ENCODE measurements at regions not wholly inside any gene's neighbourhood (a gene's known extent, or its start where the extent isn't known, plus 50 kb on each side); places are given as distances from the start of the nearest gene placed in this dataset.

DNA sequence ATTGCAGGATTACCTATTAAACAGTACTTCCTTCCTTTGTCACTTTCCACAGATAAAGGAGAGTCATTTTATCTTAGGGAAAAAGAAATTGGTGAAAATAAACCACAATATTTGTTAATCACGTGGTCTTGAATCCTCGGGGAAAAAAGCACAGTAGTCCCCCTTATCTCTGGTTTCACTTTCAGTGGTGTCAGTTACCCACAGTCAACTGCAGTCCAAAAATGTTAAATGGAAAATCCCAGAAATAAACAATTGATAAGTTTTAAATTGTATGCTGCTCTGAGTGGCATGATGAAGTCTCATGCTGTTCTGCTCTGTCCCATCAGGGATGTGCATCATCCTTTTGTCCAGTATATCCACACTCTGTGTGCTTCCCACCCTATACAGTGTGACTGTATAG lies 405.2 kb upstream of the MPDZ start:
- Histone ChIP-seq H2AFZ (ENCODE audit: insufficient read depth, low read length, poor library complexity) (no peak overlapping the region), H3K9me3 (ENCODE audit: insufficient read depth, low read depth, low read length) (no peaks in the 10 kb centered on the region), H3K4me2 (ENCODE audit: low read length) (no peak overlapping the region), H3K27me3 (ENCODE audit: insufficient read depth, low read length) (no peaks in the 10 kb centered on the region), H4K91ac (ENCODE audit: low read depth, low read length) (no peak overlapping the region), H3K27ac (ENCODE audit: low read depth, low read length) (no peak overlapping the region), H3K79me2 (ENCODE audit: control insufficient read depth, insufficient read depth, low read length, poor library complexity) (no peaks in the 10 kb centered on the region), H2BK120ac (ENCODE audit: insufficient read depth, low read length, poor library complexity) (no peak overlapping the region), H2AK5ac (ENCODE audit: low read length) (no peak overlapping the region), H3K4ac (ENCODE audit: low read depth, low read length) (no peak overlapping the region), H2BK5ac (ENCODE audit: low read depth, low read length, poor library complexity) (no peak overlapping the region), H4K12ac (ENCODE audit: low read depth, low read length) (no peak overlapping the region), H3K18ac (ENCODE audit: low read length) (no peak overlapping the region), H3K9ac (ENCODE audit: low read length) (no peak overlapping the region), H3K14ac (ENCODE audit: low read length) (no peak overlapping the region), H3K4me3 (ENCODE audit: low read depth, low read length) (no peak overlapping the region), H3K23ac (ENCODE audit: low read length) (no peak overlapping the region), H2BK12ac (ENCODE audit: low read length) (no peak overlapping the region), H3K36me3 (ENCODE audit: control insufficient read depth in 1 of 2, insufficient read depth in 2 of 2, low read length in 2 of 2) (peaks cover 0 to 2% of the 10 kb centered on the region in 2 experiments), H4K8ac (ENCODE audit: low read depth, low read length) (no peak overlapping the region), H3K4me1 (ENCODE audit: control insufficient read depth in 1 of 2, insufficient read depth in 2 of 2, low read length in 2 of 2) (no peaks in the 10 kb centered on the region), H3K79me1 (ENCODE audit: low read length) (no peaks in the 10 kb centered on the region)
- DNase-seq, result no peak
- WGBS (ENCODE audit: extremely low coverage, insufficient coverage, insufficient read length), result no CpG with 5 or more reads among the region's 2 CpGs

DNA sequence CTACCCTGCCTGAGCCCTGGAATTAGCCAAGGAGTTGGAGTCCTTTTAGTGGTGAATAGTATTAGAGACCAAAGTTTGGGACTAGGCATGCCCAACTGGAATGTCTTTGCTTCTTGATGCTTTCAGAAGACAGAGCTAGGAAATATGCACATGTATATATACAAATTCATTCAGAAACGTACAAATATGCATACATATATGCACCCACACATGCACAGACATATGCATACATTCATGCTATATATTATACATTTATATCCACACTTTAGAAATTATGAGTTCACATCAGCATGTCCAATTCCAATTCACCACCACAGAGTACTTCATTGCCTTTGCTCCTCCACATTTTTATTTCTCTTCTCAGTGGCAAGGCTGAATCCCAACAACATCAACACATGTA lies 398.3 kb upstream of the MPDZ start:
- Histone ChIP-seq H3K4me2 (ENCODE audit: low read length) (no peak overlapping the region), H3K79me1 (ENCODE audit: low read length) (no peaks in the 10 kb centered on the region), H4K8ac (ENCODE audit: low read depth, low read length) (no peak overlapping the region), H3K14ac (ENCODE audit: low read length) (no peak overlapping the region), H2BK120ac (ENCODE audit: insufficient read depth, low read length, poor library complexity) (no peak overlapping the region), H3K9ac (ENCODE audit: low read length) (no peak overlapping the region), H3K4ac (ENCODE audit: low read depth, low read length) (no peak overlapping the region), H4K91ac (ENCODE audit: low read depth, low read length) (no peak overlapping the region), H2BK12ac (ENCODE audit: low read length) (no peak overlapping the region), H3K23ac (ENCODE audit: low read length) (no peak overlapping the region), H2BK5ac (ENCODE audit: low read depth, low read length, poor library complexity) (no peak overlapping the region), H3K27ac (ENCODE audit: low read depth, low read length) (no peak overlapping the region), H3K4me3 (ENCODE audit: low read depth, low read length) (no peak overlapping the region), H3K9me3 (ENCODE audit: insufficient read depth, low read depth, low read length) (no peaks in the 10 kb centered on the region), H3K79me2 (ENCODE audit: control insufficient read depth, insufficient read depth, low read length, poor library complexity) (no peaks in the 10 kb centered on the region), H2AK5ac (ENCODE audit: low read length) (no peak overlapping the region), H3K27me3 (ENCODE audit: insufficient read depth, low read length) (no peaks in the 10 kb centered on the region), H3K36me3 (ENCODE audit: control insufficient read depth in 1 of 2, insufficient read depth in 2 of 2, low read length in 2 of 2) (no peaks in the 10 kb centered on the region), H3K4me1 (ENCODE audit: control insufficient read depth in 1 of 2, insufficient read depth in 2 of 2, low read length in 2 of 2) (no peaks in the 10 kb centered on the region), H2AFZ (ENCODE audit: insufficient read depth, low read length, poor library complexity) (no peak overlapping the region), H3K18ac (ENCODE audit: low read length) (no peak overlapping the region), H4K12ac (ENCODE audit: low read depth, low read length) (no peak overlapping the region)
- no peak for DNase-seq
- WGBS (ENCODE audit: extremely low coverage, insufficient coverage, insufficient read length), result no CpG with 5 or more reads among the region's 1 CpG

DNA sequence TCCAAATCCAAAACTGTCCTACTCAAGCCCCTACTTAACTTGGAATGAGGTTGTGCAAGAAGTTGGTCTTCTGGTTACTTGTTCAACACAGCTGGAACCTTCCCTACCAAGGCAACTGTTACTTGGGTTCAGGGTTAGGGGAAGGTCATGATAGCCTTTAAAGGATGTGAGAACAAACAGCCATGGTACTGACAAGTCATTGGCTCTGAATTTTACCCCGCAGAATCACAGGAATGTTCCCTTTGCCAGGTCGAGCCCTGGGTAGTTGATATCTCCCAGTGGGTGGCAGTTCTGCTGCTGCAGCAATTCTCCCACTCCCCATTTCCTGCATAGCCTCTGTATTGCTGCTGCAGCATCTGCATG lies 396.1 kb upstream of the MPDZ start:
- Histone ChIP-seq H3K36me3 (ENCODE audit: control insufficient read depth in 1 of 2, insufficient read depth in 2 of 2, low read length in 2 of 2) (no peaks in the 10 kb centered on the region), H3K79me1 (ENCODE audit: low read length) (no peaks in the 10 kb centered on the region), H3K18ac (ENCODE audit: low read length) (no peak overlapping the region), H3K27ac (ENCODE audit: low read depth, low read length) (no peak overlapping the region), H3K4me3 (ENCODE audit: low read depth, low read length) (no peak overlapping the region), H2AK5ac (ENCODE audit: low read length) (no peak overlapping the region), H3K79me2 (ENCODE audit: control insufficient read depth, insufficient read depth, low read length, poor library complexity) (no peaks in the 10 kb centered on the region), H4K91ac (ENCODE audit: low read depth, low read length) (no peak overlapping the region), H2BK120ac (ENCODE audit: insufficient read depth, low read length, poor library complexity) (no peak overlapping the region), H4K8ac (ENCODE audit: low read depth, low read length) (no peak overlapping the region), H3K27me3 (ENCODE audit: insufficient read depth, low read length) (no peaks in the 10 kb centered on the region), H2AFZ (ENCODE audit: insufficient read depth, low read length, poor library complexity) (no peak overlapping the region), H3K4me2 (ENCODE audit: low read length) (no peak overlapping the region), H3K14ac (ENCODE audit: low read length) (no peak overlapping the region), H4K12ac (ENCODE audit: low read depth, low read length) (no peak overlapping the region), H3K4me1 (ENCODE audit: control insufficient read depth in 1 of 2, insufficient read depth in 2 of 2, low read length in 2 of 2) (no peaks in the 10 kb centered on the region), H3K4ac (ENCODE audit: low read depth, low read length) (no peak overlapping the region), H2BK12ac (ENCODE audit: low read length) (no peak overlapping the region), H2BK5ac (ENCODE audit: low read depth, low read length, poor library complexity) (no peak overlapping the region), H3K9ac (ENCODE audit: low read length) (no peak overlapping the region), H3K23ac (ENCODE audit: low read length) (no peak overlapping the region), H3K9me3 (ENCODE audit: insufficient read depth, low read depth, low read length) (no peaks in the 10 kb centered on the region)
- no CpG with 5 or more reads among the region's 2 CpGs for WGBS (ENCODE audit: extremely low coverage, insufficient coverage, insufficient read length)
- no peak for DNase-seq

DNA sequence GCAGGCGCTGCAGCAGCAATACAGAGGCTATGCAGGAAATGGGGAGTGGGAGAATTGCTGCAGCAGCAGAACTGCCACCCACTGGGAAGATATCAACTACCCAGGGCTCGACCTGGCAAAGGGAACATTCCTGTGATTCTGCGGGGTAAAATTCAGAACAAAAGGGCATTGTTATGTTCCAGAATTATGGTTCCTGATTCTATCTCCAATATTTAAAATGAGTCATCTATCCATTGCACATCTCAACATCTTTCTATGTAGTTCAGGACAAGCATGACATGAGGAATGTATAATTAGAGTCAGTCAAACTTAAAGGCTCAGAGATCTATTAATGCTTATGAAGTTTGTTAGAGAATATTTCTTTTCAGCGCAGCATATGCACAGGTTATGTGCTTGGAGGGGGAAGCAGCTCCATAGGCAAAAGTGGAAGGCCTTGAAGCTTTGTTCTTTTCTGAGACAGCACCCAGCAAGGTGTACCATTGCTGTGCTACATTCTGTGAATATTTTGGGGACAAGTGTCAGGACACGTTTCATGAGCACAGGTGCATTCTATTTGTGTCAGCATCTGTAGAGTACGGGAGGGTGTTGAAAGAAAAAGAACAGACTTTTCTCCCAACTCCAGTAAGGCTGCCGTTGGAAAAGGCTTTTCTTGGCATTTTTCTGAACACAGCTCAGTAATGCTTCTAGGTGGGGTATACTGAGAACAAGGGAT lies 395.6 kb upstream of the MPDZ start:
- Histone ChIP-seq H2AFZ (ENCODE audit: insufficient read depth, low read length, poor library complexity) (no peak overlapping the region), H2BK12ac (ENCODE audit: low read length) (no peak overlapping the region), H3K4me1 (ENCODE audit: control insufficient read depth in 1 of 2, insufficient read depth in 2 of 2, low read length in 2 of 2) (no peaks in the 10 kb centered on the region), H3K4me2 (ENCODE audit: low read length) (no peak overlapping the region), H3K4me3 (ENCODE audit: low read depth, low read length) (no peak overlapping the region), H3K79me1 (ENCODE audit: low read length) (no peaks in the 10 kb centered on the region), H2BK120ac (ENCODE audit: insufficient read depth, low read length, poor library complexity) (no peak overlapping the region), H3K36me3 (ENCODE audit: control insufficient read depth in 1 of 2, insufficient read depth in 2 of 2, low read length in 2 of 2) (no peaks in the 10 kb centered on the region), H3K18ac (ENCODE audit: low read length) (no peak overlapping the region), H4K12ac (ENCODE audit: low read depth, low read length) (no peak overlapping the region), H3K4ac (ENCODE audit: low read depth, low read length) (no peak overlapping the region), H3K27me3 (ENCODE audit: insufficient read depth, low read length) (no peaks in the 10 kb centered on the region), H3K14ac (ENCODE audit: low read length) (no peak overlapping the region), H2BK5ac (ENCODE audit: low read depth, low read length, poor library complexity) (no peak overlapping the region), H3K27ac (ENCODE audit: low read depth, low read length) (no peak overlapping the region), H2AK5ac (ENCODE audit: low read length) (no peak overlapping the region), H3K9me3 (ENCODE audit: insufficient read depth, low read depth, low read length) (no peaks in the 10 kb centered on the region), H3K9ac (ENCODE audit: low read length) (no peak overlapping the region), H4K8ac (ENCODE audit: low read depth, low read length) (no peak overlapping the region), H3K23ac (ENCODE audit: low read length) (no peak overlapping the region), H3K79me2 (ENCODE audit: control insufficient read depth, insufficient read depth, low read length, poor library complexity) (no peaks in the 10 kb centered on the region), H4K91ac (ENCODE audit: low read depth, low read length) (no peak overlapping the region)
- no CpG with 5 or more reads among the region's 7 CpGs for WGBS (ENCODE audit: extremely low coverage, insufficient coverage, insufficient read length)
- DNase-seq, result no peak
